ENCODE measurements at regions not wholly inside any gene's neighbourhood (a gene's known extent, or its start where the extent isn't known, plus 50 kb on each side); places are given as distances from the start of the nearest gene placed in this dataset.

GRCh38 chr20:6519556-6519955 is 247.9 kb upstream of the BMP2 start:
- Histone ChIP-seq H3K9me3 (ENCODE audit: control insufficient read depth in 1 of 2, insufficient read depth in 1 of 2, low read depth in 1 of 2, low read length in 2 of 2) (peaks cover 3% of the 10 kb centered on the region in 2 experiments; a peak in 1 of 4 replicates), H3K9me2 (ENCODE audit: insufficient read depth) (no peaks in the 10 kb centered on the region), H4K20me1 (ENCODE audit: insufficient read depth) (no peaks in the 10 kb centered on the region), H3K4me1 (ENCODE audit: control insufficient read depth in 1 of 2, insufficient read depth in 2 of 2, low read length in 2 of 2) (no peaks in the 10 kb centered on the region; a peak in 1 of 4 replicates), H3K27ac (ENCODE audit: low read depth, low read length) (no peak overlapping the region), H3K27me3 (ENCODE audit: insufficient read depth, low read length) (no peaks in the 10 kb centered on the region), H3K9ac (ENCODE audit: low read length) (no peak overlapping the region), H2AFZ (ENCODE audit: low read depth, low read length, poor library complexity, severe bottlenecking) (no peak overlapping the region), H3K36me3 (ENCODE audit: control insufficient read depth in 1 of 2, insufficient read depth in 2 of 2, low read length in 2 of 2) (no peaks in the 10 kb centered on the region), H3K79me2 (ENCODE audit: insufficient read depth, low read length) (no peaks in the 10 kb centered on the region), H3K4me2 (ENCODE audit: low read length) (no peak overlapping the region), H3K4me3 (replicated peaks in 1 of 2; ENCODE audit: low read depth in 1 of 2, low read length in 2 of 2) (no peak overlapping the region)
- ATAC-seq: no peak
- intact Hi-C loops (cut with micrococcal nuclease): no loop called here
- no peak for DNase-seq (ENCODE audit: low read depth, low spot score)
- CTCF ChIA-PET: no interaction called here
- TF ChIP-seq CBX3 (IDR thresholded peaks at IDR 0.05; ENCODE audit: low read depth): no peak
- TF ChIP-seq FOSL1 (IDR thresholded peaks at IDR 0.05; ENCODE audit: low read depth): no peak
- TF ChIP-seq EZH2phosphoT487 (IDR thresholded peaks at IDR 0.05; ENCODE audit: borderline replicate concordance): no peak
- no peak for TF ChIP-seq ZBTB33 (IDR thresholded peaks at IDR 0.05; ENCODE audit: extremely low read depth, insufficient replicate concordance, low read length)
- no peak for TF ChIP-seq SRF (IDR thresholded peaks at IDR 0.05; ENCODE audit: low read depth)
- no peak for TF ChIP-seq CTCF (IDR thresholded peaks at IDR 0.05 in 2 of 3, conservative IDR thresholded peaks at IDR 0.05 in 1 of 3; ENCODE audit: borderline replicate concordance in 1 of 3, insufficient read depth in 1 of 3, low read depth in 2 of 3, low read length in 2 of 3)
- no peak for TF ChIP-seq ZNF274 (IDR thresholded peaks at IDR 0.05; ENCODE audit: low read depth, low read length)
- TF ChIP-seq YY1 (IDR thresholded peaks at IDR 0.05; ENCODE audit: extremely low read depth, insufficient replicate concordance, low read depth, low read length): no peak
- no peak for TF ChIP-seq MAX (IDR thresholded peaks at IDR 0.05)
- no peak for TF ChIP-seq SIN3A (IDR thresholded peaks at IDR 0.05; ENCODE audit: low read depth)
- TF ChIP-seq RAD21 (IDR thresholded peaks at IDR 0.05; ENCODE audit: low read depth): no peak
- no TSS peak for BruUV-seq (replicated peaks)
- RAD21 ChIA-PET (ENCODE audit: low non-redundant PET in 1 of 2, low total read pairs in 2 of 2, uncharacterized antibody in 2 of 2, unreplicated experiment in 2 of 2): no interaction called here
- POLR2A ChIA-PET: no interaction called here

All from HCT116 (cell line).